Cerebellar cortex (tissue), 1 donor: ENCODE measurements at regions not wholly inside any gene's neighbourhood (a gene's known extent, or its start where the extent isn't known, plus 50 kb on each side); places are given as distances from the start of the nearest gene placed in this dataset.

Experiments
- DNase-seq: peaks from one replicate; pipeline ENCODE4 v3.0.0-alpha.2; 2015; ENCODE audit warnings: low spot score

- no peak for DNase-seq
Observed at GRCh38 chr17:63381101-63381729, 64.9 kb downstream of the CYB561 start.

GRCh38 chr17:63382136-63382535 is 64.0 kb downstream of the CYB561 start:
- DNase-seq = no peak
